HG03175 (cell line): ENCODE measurements at regions not wholly inside any gene's neighbourhood (a gene's known extent, or its start where the extent isn't known, plus 50 kb on each side); places are given as distances from the start of the nearest gene placed in this dataset.

Source experiments
- ATAC-seq: cut with Tn5 transposase; IDR thresholded peaks from one replicate; pipeline ENCODE4 v1.9.1; 2021; ENCODE audit warnings: mild to moderate bottlenecking, moderate library complexity; ENCODE audit not compliant: unreplicated experiment

- no peak for ATAC-seq
Observed at GRCh38 chr2:134109246-134109645, 144.6 kb upstream of the MGAT5 start.

- ATAC-seq, result no peak
Observed at GRCh38 chr2:134109725-134110124, 144.1 kb upstream of the MGAT5 start.

DNA sequence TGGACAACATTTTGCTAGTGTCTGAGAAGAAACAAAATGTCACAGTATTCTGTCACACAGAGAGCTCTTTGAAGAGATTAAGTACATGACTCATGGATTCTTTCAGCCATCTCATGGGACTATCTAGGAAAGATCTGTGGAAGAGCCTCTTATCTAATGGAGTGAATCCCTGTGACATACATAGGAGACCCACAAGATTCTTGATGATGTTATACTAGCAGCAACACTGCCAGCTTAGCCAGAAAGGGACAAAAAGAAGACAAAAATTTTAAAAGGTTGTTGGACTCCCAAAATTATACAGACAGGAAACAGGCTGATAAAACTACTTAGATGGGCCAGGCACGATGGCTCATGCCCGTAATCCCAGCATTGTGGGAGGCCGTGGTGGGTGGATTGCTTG is 143.3 kb upstream of the MGAT5 start:
- no peak for ATAC-seq

GRCh38 chr2:134117676-134118075 is 136.2 kb upstream of the MGAT5 start:
- ATAC-seq, result no peak

DNA sequence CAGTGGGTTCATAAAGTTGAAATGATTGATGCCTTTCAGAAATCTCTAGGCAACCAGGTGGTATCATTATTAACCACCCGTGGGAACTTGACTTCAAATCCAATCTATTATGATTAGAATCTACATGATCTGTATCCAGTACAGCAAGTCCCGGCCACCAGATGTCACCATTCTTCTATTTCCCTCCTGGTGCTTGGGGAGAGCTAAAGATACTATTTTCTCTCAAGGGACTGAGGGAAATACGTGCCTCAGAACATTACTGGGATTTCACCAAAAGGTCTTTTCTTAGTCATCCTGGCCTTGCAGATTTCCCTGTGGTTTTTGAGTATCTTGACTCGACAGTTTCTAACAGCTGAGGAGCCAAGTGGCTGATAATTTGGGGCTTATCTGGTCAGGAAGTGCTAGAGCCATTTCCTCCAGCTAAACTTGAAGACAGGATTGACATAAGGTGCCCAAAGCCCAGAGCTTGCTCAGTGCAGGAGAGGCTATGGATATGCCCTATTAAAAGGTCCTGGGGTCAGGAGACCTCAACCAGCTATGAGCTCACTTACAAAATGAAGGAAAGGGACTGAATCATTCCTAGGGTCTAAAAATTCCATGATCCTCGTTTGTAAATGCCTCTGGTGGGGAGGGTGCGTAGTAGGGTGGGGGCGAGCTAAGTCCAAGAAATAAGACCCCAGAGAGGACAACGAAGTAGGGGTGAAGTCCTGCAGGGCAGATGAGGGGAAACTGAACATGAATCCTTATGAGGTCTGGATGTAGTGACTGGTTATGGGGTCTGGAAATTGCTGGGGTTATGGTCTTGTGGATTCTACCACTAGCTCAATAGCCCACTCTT is 135.4 kb upstream of the MGAT5 start:
- ATAC-seq, result peak; percentile 42

GRCh38 chr2:134119117-134119712 is 134.7 kb upstream of the MGAT5 start:
- peak; percentile 12 for ATAC-seq

DNA sequence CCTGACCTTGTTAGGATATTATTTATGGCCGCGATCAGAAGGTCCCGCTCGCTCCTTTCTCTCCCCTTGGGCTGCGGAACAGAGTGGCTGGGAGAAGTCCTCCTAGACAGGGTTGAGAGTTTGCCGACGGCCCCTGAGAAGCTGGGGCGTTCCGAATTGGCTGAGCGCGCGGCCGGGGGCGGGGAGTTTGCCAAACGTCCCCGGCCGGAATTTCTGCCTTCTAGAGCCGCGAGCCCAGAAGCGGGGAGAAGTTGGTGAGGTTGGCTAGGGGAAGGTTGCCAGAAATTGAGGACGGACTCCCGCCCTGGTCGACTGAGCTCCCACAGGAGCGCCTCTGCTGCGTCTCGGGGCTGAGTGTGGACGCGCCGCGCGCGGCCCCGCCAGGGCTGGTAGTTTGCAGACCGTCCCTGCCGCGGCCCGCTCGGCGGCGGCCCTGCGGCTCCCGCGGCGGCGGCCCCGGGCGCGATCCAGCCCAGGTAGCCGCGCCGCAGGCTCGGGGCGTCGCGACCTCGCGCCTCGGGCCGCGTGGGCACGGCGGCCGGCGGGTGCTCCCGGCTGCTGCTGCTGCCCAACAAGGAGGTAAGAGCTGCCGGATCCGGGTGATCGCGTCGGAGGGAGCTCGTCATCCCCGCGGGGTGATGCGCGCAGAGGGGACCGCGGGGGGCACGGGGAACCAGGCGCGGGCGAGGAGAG is 134.0 kb upstream of the MGAT5 start:
- peak; percentile 65 for ATAC-seq

- ATAC-seq, result peak; percentile 0
Observed at GRCh38 chr2:134120406-134120732, 133.5 kb upstream of the MGAT5 start.

DNA sequence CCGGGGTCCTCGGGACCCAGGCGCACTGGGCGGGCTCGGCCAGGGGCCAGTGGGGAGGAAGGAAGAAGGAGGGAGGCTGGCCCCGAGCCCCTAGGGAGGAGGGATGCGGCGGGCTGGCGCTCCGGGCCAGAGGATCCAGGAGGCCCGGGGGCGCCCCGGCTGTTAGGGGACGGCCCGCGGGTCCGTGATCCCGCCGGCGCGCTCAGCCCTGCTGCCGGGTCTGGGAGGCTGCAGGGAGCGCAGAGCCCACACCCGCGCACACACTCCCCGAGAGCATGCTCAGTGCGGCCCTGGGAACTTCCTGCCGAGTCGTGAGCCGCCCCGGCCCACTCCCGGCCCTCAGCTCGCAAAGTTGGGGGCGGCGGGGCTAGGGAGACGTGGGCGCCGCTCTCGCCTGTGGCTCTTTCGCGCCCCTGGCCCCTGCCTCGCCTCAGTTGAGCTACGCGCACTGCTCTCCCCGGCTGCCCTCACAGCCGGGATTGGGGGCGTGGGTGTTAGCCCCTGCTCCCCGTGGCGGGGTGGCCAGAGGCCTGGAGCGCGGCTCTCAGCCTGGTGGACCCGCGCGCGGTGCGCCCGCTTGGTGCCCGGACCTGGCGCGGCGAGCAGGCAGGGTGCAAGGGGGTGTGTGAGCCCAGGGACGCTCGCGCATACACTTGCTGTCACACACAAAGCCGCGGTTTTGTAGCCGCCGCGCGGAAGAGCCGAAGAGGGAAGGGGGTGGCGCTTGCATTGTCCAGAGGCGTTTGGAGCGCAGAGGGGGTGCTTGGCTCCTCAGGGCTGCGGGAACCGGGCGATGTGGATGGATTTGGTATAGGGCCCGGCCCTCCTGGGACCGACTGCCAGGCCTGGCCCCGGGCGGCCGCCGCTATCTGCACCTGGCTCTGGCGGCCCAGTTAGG is 132.9 kb upstream of the MGAT5 start:
- peak; percentile 43 for ATAC-seq

GRCh38 chr2:134122610-134123009 is 131.3 kb upstream of the MGAT5 start:
- ATAC-seq, result no peak

DNA sequence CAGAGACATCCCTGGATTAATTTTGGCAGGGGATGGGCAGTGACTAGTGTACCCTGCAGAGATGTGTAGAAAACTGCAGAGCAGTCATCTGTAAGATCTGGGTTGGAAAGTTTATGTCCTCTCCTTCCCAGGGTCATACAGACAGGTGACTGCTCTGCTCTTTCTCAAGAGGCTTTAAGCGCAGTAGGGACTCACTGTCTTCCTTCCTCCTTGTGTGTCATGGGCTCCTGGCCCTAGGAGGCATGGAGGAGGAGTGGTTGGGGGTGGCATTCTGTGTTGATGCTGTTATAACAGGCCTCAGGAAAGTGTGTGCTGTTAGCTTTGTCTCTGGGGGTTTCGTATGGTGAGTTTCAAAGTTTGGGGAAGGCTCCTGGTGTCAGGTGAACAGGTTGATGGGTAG is 130.5 kb upstream of the MGAT5 start:
- no peak for ATAC-seq

DNA sequence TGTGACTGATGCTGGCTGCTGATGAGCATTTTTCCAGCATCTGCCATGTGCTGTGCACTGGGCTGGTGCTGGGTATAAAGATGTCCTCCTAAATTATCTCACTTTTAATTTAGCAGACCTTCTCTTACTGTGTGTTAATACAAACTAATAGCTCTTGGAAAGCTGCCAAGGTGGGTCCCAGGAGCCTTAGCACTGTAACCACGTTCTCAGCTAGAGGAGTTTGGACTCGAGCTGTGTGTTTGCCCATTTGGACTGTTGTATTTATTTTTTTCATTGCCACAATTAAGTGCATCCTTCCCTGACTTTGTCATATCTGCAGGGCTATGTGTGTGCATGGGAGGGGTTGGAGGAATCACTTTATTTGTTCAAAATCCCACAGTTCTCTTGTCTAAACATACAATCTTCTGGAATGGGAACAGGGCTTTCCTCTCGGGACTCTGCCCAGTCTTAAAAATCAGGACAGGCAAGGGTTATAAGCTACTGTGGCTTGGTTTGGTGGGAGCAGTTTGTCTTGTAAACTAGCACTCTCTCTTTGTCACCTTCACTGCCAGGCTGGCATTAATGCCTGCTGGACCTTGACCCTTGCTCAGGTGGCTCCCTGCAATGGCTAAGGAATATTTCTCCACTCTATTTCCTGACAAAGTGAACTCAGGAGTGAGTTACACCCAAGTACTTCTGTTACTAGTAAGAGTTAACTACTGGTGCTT is 129.7 kb upstream of the MGAT5 start:
- ATAC-seq, result no peak

DNA sequence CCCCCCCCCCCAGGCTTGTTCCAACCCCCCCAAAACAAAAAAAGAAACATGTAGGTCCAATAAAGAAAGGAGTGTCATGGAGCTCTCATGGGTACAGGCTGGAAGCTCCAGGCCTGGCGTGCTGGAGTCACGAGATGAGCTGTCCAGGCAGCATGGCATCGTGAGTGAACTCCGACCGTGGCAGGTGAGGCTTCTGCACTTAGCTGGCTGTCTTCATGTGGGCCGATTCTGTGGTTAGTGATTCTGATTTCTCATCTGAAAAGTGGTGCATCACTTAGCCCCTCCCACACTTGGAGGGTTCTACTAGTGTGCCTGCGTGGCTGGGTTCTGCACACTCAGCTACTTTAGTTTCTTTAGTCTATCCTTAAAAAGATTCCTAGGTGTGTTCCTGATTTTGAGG is 126.4 kb upstream of the MGAT5 start:
- ATAC-seq, result no peak

DNA sequence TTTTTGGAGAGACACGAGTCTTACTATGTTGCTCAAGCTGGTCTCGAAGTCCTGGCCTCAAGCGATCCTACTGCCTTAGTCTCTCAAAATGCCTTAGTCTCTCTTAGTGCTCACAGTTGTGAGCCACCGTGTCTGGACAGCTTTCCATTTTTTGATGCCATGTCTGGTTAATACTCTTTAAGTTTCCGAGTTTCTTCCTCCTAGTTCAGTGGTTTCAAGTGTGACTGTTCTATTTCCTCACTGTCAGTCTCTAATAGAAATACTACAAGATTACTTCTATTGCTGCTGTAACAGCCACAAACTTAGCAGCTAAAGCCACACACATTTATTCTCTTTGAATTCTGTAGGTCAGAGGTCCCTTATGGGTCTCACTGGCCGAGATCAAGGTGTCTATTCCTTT is 125.1 kb upstream of the MGAT5 start:
- no peak for ATAC-seq

GRCh38 chr2:134129900-134130537 is 123.9 kb upstream of the MGAT5 start:
- ATAC-seq, result no peak

GRCh38 chr2:134131681-134132489 is 122.0 kb upstream of the MGAT5 start:
- no peak for ATAC-seq

- ATAC-seq, result no peak
Observed at GRCh38 chr2:134132490-134132857, 121.4 kb upstream of the MGAT5 start.

GRCh38 chr2:134133622-134134312 is 120.1 kb upstream of the MGAT5 start:
- ATAC-seq, result no peak

DNA sequence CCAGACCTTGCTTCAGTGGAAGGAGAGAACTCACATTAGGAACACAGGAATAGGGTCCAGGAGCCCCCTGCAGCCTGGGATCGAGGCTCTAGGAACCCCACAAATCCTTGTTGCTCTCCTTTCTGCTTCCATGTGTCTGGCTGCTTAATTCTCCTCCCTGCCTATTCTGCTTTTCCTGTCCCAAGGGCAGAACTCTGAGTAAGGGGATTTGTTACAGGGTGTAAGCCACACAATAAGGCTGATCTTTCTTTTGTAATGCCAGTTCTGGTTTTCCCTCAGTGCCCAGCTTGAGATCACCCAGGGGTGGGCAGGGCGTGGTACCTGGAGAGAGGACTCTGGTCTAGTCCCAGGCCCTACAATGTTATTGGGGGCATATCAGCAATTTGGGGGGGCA is 119.6 kb upstream of the MGAT5 start:
- ATAC-seq, result no peak
